HG03060 (cell line): ENCODE measurements at regions not wholly inside any gene's neighbourhood (a gene's known extent, or its start where the extent isn't known, plus 50 kb on each side); places are given as distances from the start of the nearest gene placed in this dataset.

Source experiments
- ATAC-seq: cut with Tn5 transposase; IDR thresholded peaks from one replicate; pipeline ENCODE4 v1.9.1; 2021; ENCODE audit warnings: low read depth, moderate number of reproducible peaks; ENCODE audit not compliant: unreplicated experiment

- ATAC-seq: no peak
These were observed 119.1 kb upstream of the DTNBP1 start for GRCh38 chr6:15781890-15782289.

- ATAC-seq: no peak
These were observed 118.5 kb upstream of the DTNBP1 start for GRCh38 chr6:15781333-15781732.

- no peak for ATAC-seq
These were observed 117.6 kb upstream of the DTNBP1 start for GRCh38 chr6:15780437-15780836.

GRCh38 chr6:15779726-15780125 is 116.9 kb upstream of the DTNBP1 start:
- ATAC-seq: no peak

GRCh38 chr6:15776458-15776980 is 113.7 kb upstream of the DTNBP1 start:
- no peak for ATAC-seq

- ATAC-seq: no peak
These were observed 112.9 kb upstream of the DTNBP1 start for GRCh38 chr6:15775741-15776140.

GRCh38 chr6:15775076-15775634 is 112.3 kb upstream of the DTNBP1 start:
- ATAC-seq: no peak

- no peak for ATAC-seq
These were observed 111.1 kb upstream of the DTNBP1 start for GRCh38 chr6:15773806-15774410.

- ATAC-seq: no peak
These were observed 107.7 kb upstream of the DTNBP1 start for GRCh38 chr6:15770347-15771143.

- no peak for ATAC-seq
These were observed 106.7 kb upstream of the DTNBP1 start for GRCh38 chr6:15769511-15770018.

GRCh38 chr6:15768999-15769398 is 106.2 kb upstream of the DTNBP1 start:
- no peak for ATAC-seq

- no peak for ATAC-seq
These were observed 101.0 kb upstream of the DTNBP1 start for GRCh38 chr6:15763837-15764236.

GRCh38 chr6:15763364-15763763 is 100.5 kb upstream of the DTNBP1 start:
- ATAC-seq: no peak

GRCh38 chr6:15761045-15761502 is 98.2 kb upstream of the DTNBP1 start:
- ATAC-seq: no peak

GRCh38 chr6:15758631-15759215 is 95.9 kb upstream of the DTNBP1 start:
- ATAC-seq: no peak

- no peak for ATAC-seq
These were observed 92.7 kb upstream of the DTNBP1 start for GRCh38 chr6:15755526-15755925.

- ATAC-seq: no peak
These were observed 91.9 kb upstream of the DTNBP1 start for GRCh38 chr6:15754706-15755079.

- ATAC-seq: no peak
These were observed 91.3 kb upstream of the DTNBP1 start for GRCh38 chr6:15754035-15754705.

GRCh38 chr6:15752820-15753219 is 90.0 kb upstream of the DTNBP1 start:
- no peak for ATAC-seq

GRCh38 chr6:15751721-15752350 is 89.0 kb upstream of the DTNBP1 start:
- ATAC-seq: no peak
